BJ (cell line): ENCODE measurements at regions not wholly inside any gene's neighbourhood (a gene's known extent, or its start where the extent isn't known, plus 50 kb on each side); places are given as distances from the start of the nearest gene placed in this dataset.

Experiments
- CTCF ChIA-PET: fragments of 350-600 bp; formaldehyde crosslinking; extraction: SDS; loops from one replicate; lab custom pipeline; 2021; ENCODE audit warnings: antibody characterized with exemption, inconsistent platforms; lab: Yijun Ruan, JAX
- POLR2A ChIA-PET: fragments of 300-600 bp; sonication (Branson Sonifier 250); formaldehyde crosslinking; extraction: SDS; loops from one replicate; lab custom pipeline; 2021; ENCODE audit warnings: antibody characterized with exemption; lab: Charles Lee
- DNase-seq: peaks from one replicate; pipeline ENCODE4 v3.0.0-alpha.2; 2011; ENCODE audit warnings: low read depth
- H3K27me3 ChIP-seq: 2 replicates; pipeline ENCODE4 v1.6.0; 2011; ENCODE audit warnings: low read length; ENCODE audit not compliant: control insufficient read depth, insufficient read depth
- H3K36me3 ChIP-seq: 2 replicates; pipeline ENCODE4 v1.5.1; 2011; ENCODE audit warnings: low read length; ENCODE audit not compliant: control insufficient read depth, insufficient read depth
- H3K4me3 ChIP-seq: 2 replicates; pipeline ENCODE4 v1.5.1; 2011; ENCODE audit warnings: low read depth, mild to moderate bottlenecking, control low read depth, low read length
- TF ChIP-seq, protein P1 (sequence below): IDR thresholded peaks from 2 replicates; pipeline ENCODE4 v1.5.1; 2011; ENCODE audit warnings: low read depth, mild to moderate bottlenecking, control low read depth, inconsistent platforms, low read length, moderate library complexity; ENCODE audit not compliant: insufficient read depth

DNA sequence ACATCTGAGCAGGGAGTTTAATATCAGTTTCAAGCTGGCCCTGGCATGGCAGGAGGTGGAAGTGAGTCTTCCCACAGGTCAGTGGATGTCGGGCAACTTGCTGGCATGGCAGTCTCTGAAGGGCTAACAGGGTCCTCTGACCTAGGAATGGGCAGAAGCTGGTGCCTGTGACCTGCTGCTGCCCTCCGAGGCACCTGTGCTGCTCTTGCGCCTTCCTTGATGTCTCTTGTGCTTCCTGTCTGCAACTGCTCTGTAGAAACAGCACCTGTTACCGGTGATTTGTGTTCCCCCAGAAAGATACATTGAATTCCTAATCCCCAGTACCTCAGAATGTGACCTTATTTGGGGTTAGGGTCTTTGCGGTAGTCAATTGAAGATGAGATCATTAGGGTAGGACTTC is 86.5 kb upstream of the SLC22A11 start:
- CTCF ChIA-PET, result interaction anchor here (2.2 kb wide), 1 partner anchor 20 kb away, joined by 7 read pairs; no protein-coding TSS in a partner anchor
- H3K27me3 ChIP-seq, result peaks cover 9% of the 10 kb centered on the region
- TF ChIP-seq, protein P1, sequence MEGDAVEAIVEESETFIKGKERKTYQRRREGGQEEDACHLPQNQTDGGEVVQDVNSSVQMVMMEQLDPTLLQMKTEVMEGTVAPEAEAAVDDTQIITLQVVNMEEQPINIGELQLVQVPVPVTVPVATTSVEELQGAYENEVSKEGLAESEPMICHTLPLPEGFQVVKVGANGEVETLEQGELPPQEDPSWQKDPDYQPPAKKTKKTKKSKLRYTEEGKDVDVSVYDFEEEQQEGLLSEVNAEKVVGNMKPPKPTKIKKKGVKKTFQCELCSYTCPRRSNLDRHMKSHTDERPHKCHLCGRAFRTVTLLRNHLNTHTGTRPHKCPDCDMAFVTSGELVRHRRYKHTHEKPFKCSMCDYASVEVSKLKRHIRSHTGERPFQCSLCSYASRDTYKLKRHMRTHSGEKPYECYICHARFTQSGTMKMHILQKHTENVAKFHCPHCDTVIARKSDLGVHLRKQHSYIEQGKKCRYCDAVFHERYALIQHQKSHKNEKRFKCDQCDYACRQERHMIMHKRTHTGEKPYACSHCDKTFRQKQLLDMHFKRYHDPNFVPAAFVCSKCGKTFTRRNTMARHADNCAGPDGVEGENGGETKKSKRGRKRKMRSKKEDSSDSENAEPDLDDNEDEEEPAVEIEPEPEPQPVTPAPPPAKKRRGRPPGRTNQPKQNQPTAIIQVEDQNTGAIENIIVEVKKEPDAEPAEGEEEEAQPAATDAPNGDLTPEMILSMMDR, result no peak
- DNase-seq, result no peak
- H3K36me3 ChIP-seq, result no peaks in the 10 kb centered on the region
- no peak overlapping the region for H3K4me3 ChIP-seq
- POLR2A ChIA-PET, result no interaction called here

- H3K4me3 ChIP-seq, result no peak overlapping the region
- ChIA-PET CTCF (interaction anchor here (0.5 to 1.0 kb wide), 2 partner anchors 24 to 183 kb away, joined by 3 to 4 read pairs; no protein-coding TSS in a partner anchor), POLR2A (no interaction called here)
- H3K27me3 ChIP-seq, result peaks cover 18% of the 10 kb centered on the region
- TF ChIP-seq, protein P1, result no peak
- DNase-seq, result no peak
- no peaks in the 10 kb centered on the region for H3K36me3 ChIP-seq
Measured at GRCh38 chr11:64472593-64473455, 82.9 kb upstream of the SLC22A11 start.

DNA sequence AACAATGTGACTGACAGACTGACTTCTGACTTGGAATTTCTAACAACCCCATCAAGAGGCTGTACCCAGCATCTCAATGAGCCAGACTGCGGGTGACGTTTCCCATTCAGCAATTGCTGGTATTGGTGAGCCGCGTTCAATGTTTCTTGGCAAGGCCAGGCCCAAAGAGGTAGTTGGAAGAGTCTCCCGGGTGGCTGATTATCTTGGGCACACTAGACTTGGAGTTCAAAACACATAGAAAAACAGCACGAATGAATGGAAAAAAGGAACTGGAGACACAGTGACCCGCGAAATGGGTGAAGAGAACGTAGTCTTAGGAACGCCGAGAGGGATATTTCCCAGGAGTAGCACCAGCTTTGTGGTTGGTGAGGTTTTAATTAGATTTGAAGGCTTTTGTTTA is 81.1 kb upstream of the SLC22A11 start:
- POLR2A ChIA-PET, result no interaction called here
- Histone ChIP-seq H3K27me3 (peaks cover 16% of the 10 kb centered on the region), H3K4me3 (no peak overlapping the region), H3K36me3 (no peaks in the 10 kb centered on the region)
- TF ChIP-seq, protein P1, result no peak
- no peak for DNase-seq
- CTCF ChIA-PET, result interaction anchor here (1.2 kb wide), 1 partner anchor 178 kb away, joined by 3 read pairs; no protein-coding TSS in a partner anchor

GRCh38 chr11:64475145-64475544 is 80.6 kb upstream of the SLC22A11 start:
- peaks cover 15% of the 10 kb centered on the region for H3K27me3 ChIP-seq
- no peaks in the 10 kb centered on the region for H3K36me3 ChIP-seq
- TF ChIP-seq, protein P1, result no peak
- no peak for DNase-seq
- H3K4me3 ChIP-seq, result no peak overlapping the region
- CTCF ChIA-PET, result interaction anchor here (1.2 kb wide), 1 partner anchor 177 kb away, joined by 3 read pairs; no protein-coding TSS in a partner anchor
- POLR2A ChIA-PET, result no interaction called here

DNA sequence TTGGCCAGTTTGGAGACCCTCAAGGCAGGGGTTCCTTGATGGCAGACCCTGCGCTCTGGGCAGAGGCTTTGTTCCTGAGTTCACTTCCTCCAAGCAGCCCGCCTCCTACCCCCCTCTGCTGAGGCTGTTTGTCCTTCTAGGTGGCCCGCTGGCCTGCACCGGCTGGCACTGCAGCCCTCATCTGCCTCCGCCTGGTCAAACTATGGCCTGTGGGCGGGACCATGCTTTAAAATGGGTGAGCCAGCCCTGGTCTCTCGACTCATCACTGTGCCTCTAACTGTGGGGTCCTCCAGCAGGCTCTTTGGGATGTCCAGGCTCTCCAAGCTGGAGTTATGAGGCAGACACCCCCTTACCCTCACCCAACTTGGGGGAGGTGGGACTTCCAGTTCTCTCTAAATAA is 78.9 kb upstream of the SLC22A11 start:
- H3K4me3 ChIP-seq, result no peak overlapping the region
- DNase-seq, result no peak
- TF ChIP-seq, protein P1, result no peak
- ChIA-PET POLR2A (no interaction called here), CTCF (interaction anchor here (1.4 kb wide), 1 partner anchor 9 kb away, joined by 3 read pairs; no protein-coding TSS in a partner anchor)
- peaks cover 15% of the 10 kb centered on the region for H3K27me3 ChIP-seq
- H3K36me3 ChIP-seq, result no peaks in the 10 kb centered on the region
